GM19023 (cell line): ENCODE measurements at regions not wholly inside any gene's neighbourhood (a gene's known extent, or its start where the extent isn't known, plus 50 kb on each side); places are given as distances from the start of the nearest gene placed in this dataset.
"Not testable (repeated sequence)": the region's sequence is repeated elsewhere in the genome, so short reads cannot be mapped to it uniquely, and the experiment has no call there.

Source experiments
- ATAC-seq: cut with Tn5 transposase; IDR thresholded peaks from one replicate; pipeline ENCODE4 v1.9.1; 2021; ENCODE audit warnings: mild to moderate bottlenecking, moderate library complexity; ENCODE audit not compliant: unreplicated experiment

- ATAC-seq: not testable (repeated sequence)
Measured at GRCh38 chr7:29696402-29696801, 109.9 kb upstream of the WIPF3 start.

GRCh38 chr7:29699723-29700122, 106.6 kb upstream of the WIPF3 start:
- ATAC-seq: not testable (repeated sequence)

GRCh38 chr7:29701540-29701939, 104.8 kb upstream of the WIPF3 start:
- ATAC-seq: not testable (repeated sequence)

- ATAC-seq: not testable (repeated sequence)
Measured at GRCh38 chr7:29703830-29704229, 102.5 kb upstream of the WIPF3 start.

- not testable (repeated sequence) for ATAC-seq
Measured at GRCh38 chr7:29709002-29709401, 97.3 kb upstream of the WIPF3 start.

- not testable (repeated sequence) for ATAC-seq
Measured at GRCh38 chr7:29723127-29723526, 83.2 kb upstream of the WIPF3 start.

GRCh38 chr7:29723599-29723998, 82.7 kb upstream of the WIPF3 start:
- no peak for ATAC-seq

- ATAC-seq: not testable (repeated sequence)
Measured at GRCh38 chr7:29729534-29730165, 76.7 kb upstream of the WIPF3 start.

GRCh38 chr7:29734246-29734731, 72.0 kb upstream of the WIPF3 start:
- no peak for ATAC-seq

- ATAC-seq: not testable (repeated sequence)
Measured at GRCh38 chr7:29747645-29748245, 58.6 kb upstream of the WIPF3 start.

- ATAC-seq: no peak
Measured at GRCh38 chr7:29748286-29749099, 57.8 kb upstream of the WIPF3 start.

- no peak for ATAC-seq
Measured at GRCh38 chr7:29749701-29750321, 56.5 kb upstream of the WIPF3 start.

GRCh38 chr7:29750373-29750940, 55.9 kb upstream of the WIPF3 start:
- ATAC-seq: not testable (repeated sequence)

GRCh38 chr7:29751012-29751411, 55.3 kb upstream of the WIPF3 start:
- not testable (repeated sequence) for ATAC-seq

GRCh38 chr7:29754874-29755490, 51.3 kb upstream of the WIPF3 start:
- ATAC-seq: no peak
